Endothelial cell of umbilical vein (primary cell): ENCODE measurements at regions not wholly inside any gene's neighbourhood (a gene's known extent, or its start where the extent isn't known, plus 50 kb on each side); places are given as distances from the start of the nearest gene placed in this dataset.

Experiments used
- BruUV-seq: library from RNA; stranded (reverse); fragments of 400-500 nt; replicated peaks from 2 replicates; lab custom pipeline; 2021; lab: Mats Ljungman, UMichigan
- CTCF ChIA-PET: fragments of 300-600, 350-600 bp; sonication (Branson Sonifier 250); formaldehyde crosslinking; loops from one replicate; lab custom pipeline; 2021; ENCODE audit warnings: antibody characterized with exemption, inconsistent platforms; lab: Charles Lee
- POLR2A ChIA-PET: fragments of 300-600, 350-600 bp; sonication (Branson Sonifier 250); formaldehyde crosslinking; loops from one replicate; lab custom pipeline; 2021; ENCODE audit warnings: antibody characterized with exemption, inconsistent platforms; lab: Charles Lee
- DNase-seq: peaks from one replicate; pipeline ENCODE4 v3.0.0-alpha.2; 2011; ENCODE audit warnings: low read depth, low spot score
- FAIRE-seq: peaks from 2 replicates; lab custom pipeline; 2011; peaks lifted over from hg19 to GRCh38; lab: Jason Lieb, UNC
- H2AFZ ChIP-seq: 2 replicates; pipeline ENCODE4 v1.6.0; 2012; ENCODE audit warnings: low read depth, low read length, control low read depth, inconsistent platforms
- H3K27ac ChIP-seq: 2 replicates; pipeline ENCODE4 v1.5.1; 2011; ENCODE audit warnings: low read depth, mild to moderate bottlenecking, control low read depth, low read length, moderate library complexity; ENCODE audit not compliant: insufficient read depth
- H3K27me3 ChIP-seq, 2 experiments: 2 replicates each; pipeline versions ENCODE4 v1.6.0 to v1.6.1; 2011; ENCODE audit warnings: low read length in 2 of 2, mixed read lengths in 1 of 2; ENCODE audit not compliant: control insufficient read depth in 2 of 2, insufficient read depth in 2 of 2
- H3K36me3 ChIP-seq, 2 experiments: 2 replicates in 1 of 2; 3 replicates in 1 of 2; pipeline ENCODE4 v1.5.1; 2011; ENCODE audit warnings: low read length in 2 of 2, mild to moderate bottlenecking in 1 of 2, moderate library complexity in 1 of 2; ENCODE audit not compliant: control insufficient read depth in 2 of 2, insufficient read depth in 2 of 2; ENCODE audit errors: extremely low read depth in 1 of 2
- H3K4me1 ChIP-seq: 3 replicates; pipeline ENCODE4 v1.5.1; 2011; ENCODE audit warnings: mild to moderate bottlenecking, low read length; ENCODE audit not compliant: control insufficient read depth, insufficient read depth; ENCODE audit errors: extremely low read depth
- H3K4me2 ChIP-seq: 2 replicates; pipeline ENCODE4 v1.6.1; 2011; ENCODE audit warnings: low read length, control low read depth, mixed read lengths; ENCODE audit not compliant: insufficient read depth
- H3K4me3 ChIP-seq, 3 experiments: fragments of 200-600 bp in 1 of 3; sonication (generic), shearing (Covaris generic) in 1 of 3; replicated peaks in 1 of 3; 2 replicates each; pipeline ENCODE4 v1.5.1; 2011 to 2016; ENCODE audit warnings: control low read depth in 3 of 3, low read length in 3 of 3, mild to moderate bottlenecking in 2 of 3, inconsistent platforms in 1 of 3, low read depth in 1 of 3, moderate library complexity in 1 of 3; ENCODE audit not compliant: insufficient read depth in 1 of 3
- H3K79me2 ChIP-seq: 2 replicates; pipeline ENCODE4 v1.6.0; 2012; ENCODE audit warnings: low read length, inconsistent platforms; ENCODE audit not compliant: control insufficient read depth, insufficient read depth
- H3K9ac ChIP-seq: replicated peaks from 2 replicates; pipeline ENCODE3; 2011; ENCODE audit warnings: low read length, control low read depth; ENCODE audit not compliant: insufficient read depth; ENCODE audit errors: extremely low read depth
- H3K9me1 ChIP-seq: replicated peaks from 3 replicates; pipeline ENCODE4 v1.6.0; 2011; ENCODE audit warnings: mild to moderate bottlenecking, low read length; ENCODE audit not compliant: control insufficient read depth, insufficient read depth; ENCODE audit errors: extremely low read depth
- H3K9me3 ChIP-seq: replicated peaks from 2 replicates; pipeline ENCODE4 v1.5.1; 2012; ENCODE audit warnings: low read length, inconsistent platforms; ENCODE audit not compliant: control insufficient read depth, insufficient read depth
- H4K20me1 ChIP-seq: replicated peaks from 2 replicates; pipeline ENCODE3; 2011; ENCODE audit warnings: mild to moderate bottlenecking, low read length; ENCODE audit not compliant: control insufficient read depth, insufficient read depth; ENCODE audit errors: extremely low read depth
- EZH2 ChIP-seq: IDR thresholded peaks from 2 replicates; pipeline ENCODE4 v1.6.1; 2012; ENCODE audit warnings: borderline replicate concordance, low read depth, mild to moderate bottlenecking, moderate library complexity, low read length, inconsistent platforms; ENCODE audit not compliant: severe bottlenecking
- FOS ChIP-seq: IDR thresholded peaks from 2 replicates; pipeline ENCODE4 v1.6.1; 2011; ENCODE audit warnings: mild to moderate bottlenecking, low read length, moderate library complexity, borderline replicate concordance; ENCODE audit not compliant: insufficient read depth
- GATA2 ChIP-seq: IDR thresholded peaks from 2 replicates; pipeline ENCODE4 v1.7.0; 2011; ENCODE audit warnings: low read depth, mild to moderate bottlenecking, moderate library complexity, mixed read lengths, low read length; ENCODE audit not compliant: insufficient read length, insufficient read depth
- JUN ChIP-seq: IDR thresholded peaks from 2 replicates; pipeline ENCODE4 v1.6.1; 2011; ENCODE audit warnings: borderline replicate concordance, low read depth; ENCODE audit not compliant: insufficient read length, insufficient read depth
- MYC ChIP-seq: IDR thresholded peaks from one replicate; pipeline ENCODE4 v1.6.1; 2011; ENCODE audit warnings: mild to moderate bottlenecking, low read depth, low read length
- POLR2A ChIP-seq: IDR thresholded peaks from 2 replicates; pipeline ENCODE4 v1.6.1; 2012; ENCODE audit warnings: low read depth, mild to moderate bottlenecking, control low read depth, low read length
- POLR2AphosphoS5 ChIP-seq: IDR thresholded peaks from 2 replicates; pipeline ENCODE4 v1.6.1; 2012; ENCODE audit warnings: low read depth, mild to moderate bottlenecking, control low read depth, low read length, moderate library complexity; ENCODE audit not compliant: insufficient read depth
- dilution Hi-C: fragments of 300-500 bp; cut with MboI; formaldehyde crosslinking; loops from one replicate; pipeline ENCODE4 v1.15.0; 2019; ENCODE audit warnings: low sequenced_read_pairs; ENCODE audit not compliant: extremely low pct_ligation_motif_present
- intact Hi-C: fragments of 100-400 bp; cut with micrococcal nuclease; formaldehyde crosslinking; loops from one replicate; pipeline ENCODE4 v1.10.0; 2022
- TF ChIP-seq, protein P1 (sequence below), 2 donors: IDR thresholded peaks; 1 replicate in 1 of 2; 2 replicates in 1 of 2; pipeline ENCODE4 v1.5.1; 2011; ENCODE audit warnings: low read length in 2 of 2, mild to moderate bottlenecking in 2 of 2, moderate library complexity in 2 of 2, control low read depth in 1 of 2, inconsistent platforms in 1 of 2, low read depth in 1 of 2; ENCODE audit not compliant: insufficient read depth in 1 of 2; ENCODE audit errors: extremely low read depth in 1 of 2
- TF ChIP-seq, protein P2 (sequence below): IDR thresholded peaks from 2 replicates; pipeline ENCODE4 v1.6.1; 2011; ENCODE audit not compliant: insufficient read depth, insufficient read length

DNA sequence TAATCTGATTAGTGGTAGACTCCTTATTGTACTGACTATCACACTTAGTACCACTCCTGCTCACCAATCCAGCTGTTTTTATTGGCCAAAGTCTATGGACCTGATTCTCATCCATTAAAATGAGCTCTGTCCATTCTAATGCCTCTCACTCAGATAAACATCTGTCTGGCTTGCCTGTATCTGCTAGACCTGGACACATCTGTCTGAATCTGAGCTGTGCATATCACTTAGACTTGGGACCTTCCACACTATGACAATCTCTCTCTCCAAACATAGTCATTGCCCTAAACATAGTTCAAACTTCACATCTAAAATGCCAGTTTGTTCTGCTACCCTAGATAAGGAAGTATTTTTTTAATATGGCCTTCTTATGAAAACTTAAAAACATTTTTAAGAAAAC is 92.6 kb downstream of the CENPW start:
- DNase-seq (no peak), FAIRE-seq (no peak)
- Histone ChIP-seq H3K4me1 (no peaks in the 10 kb centered on the region), H3K27me3 (no peaks in the 10 kb centered on the region), H3K27ac (no peak overlapping the region), H3K36me3 (no peaks in the 10 kb centered on the region), H3K9me1 (peaks cover 3% of the 10 kb centered on the region), H3K9ac (no peak overlapping the region), H2AFZ (no peak overlapping the region), H3K9me3 (no peaks in the 10 kb centered on the region), H3K4me3 (no peak overlapping the region), H4K20me1 (no peaks in the 10 kb centered on the region), H3K4me2 (no peak overlapping the region), H3K79me2 (no peaks in the 10 kb centered on the region)
- POLR2A ChIA-PET = no interaction called here
- dilution Hi-C loops (no loop called here), intact Hi-C loops (no loop called here)
- CTCF ChIA-PET = no interaction called here
- TF ChIP-seq EZH2 (no peak), JUN (no peak), POLR2A (no peak), POLR2AphosphoS5 (no peak), FOS (no peak), GATA2 (no peak), MYC (no peak)
- TF ChIP-seq, protein P1, sequence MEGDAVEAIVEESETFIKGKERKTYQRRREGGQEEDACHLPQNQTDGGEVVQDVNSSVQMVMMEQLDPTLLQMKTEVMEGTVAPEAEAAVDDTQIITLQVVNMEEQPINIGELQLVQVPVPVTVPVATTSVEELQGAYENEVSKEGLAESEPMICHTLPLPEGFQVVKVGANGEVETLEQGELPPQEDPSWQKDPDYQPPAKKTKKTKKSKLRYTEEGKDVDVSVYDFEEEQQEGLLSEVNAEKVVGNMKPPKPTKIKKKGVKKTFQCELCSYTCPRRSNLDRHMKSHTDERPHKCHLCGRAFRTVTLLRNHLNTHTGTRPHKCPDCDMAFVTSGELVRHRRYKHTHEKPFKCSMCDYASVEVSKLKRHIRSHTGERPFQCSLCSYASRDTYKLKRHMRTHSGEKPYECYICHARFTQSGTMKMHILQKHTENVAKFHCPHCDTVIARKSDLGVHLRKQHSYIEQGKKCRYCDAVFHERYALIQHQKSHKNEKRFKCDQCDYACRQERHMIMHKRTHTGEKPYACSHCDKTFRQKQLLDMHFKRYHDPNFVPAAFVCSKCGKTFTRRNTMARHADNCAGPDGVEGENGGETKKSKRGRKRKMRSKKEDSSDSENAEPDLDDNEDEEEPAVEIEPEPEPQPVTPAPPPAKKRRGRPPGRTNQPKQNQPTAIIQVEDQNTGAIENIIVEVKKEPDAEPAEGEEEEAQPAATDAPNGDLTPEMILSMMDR (IDR thresholded peaks at IDR 0.05; ENCODE audit: extremely low read depth in 1 of 2, insufficient read depth in 1 of 2, low read depth in 1 of 2, low read length in 2 of 2) = no peak
- TF ChIP-seq, protein P2, sequence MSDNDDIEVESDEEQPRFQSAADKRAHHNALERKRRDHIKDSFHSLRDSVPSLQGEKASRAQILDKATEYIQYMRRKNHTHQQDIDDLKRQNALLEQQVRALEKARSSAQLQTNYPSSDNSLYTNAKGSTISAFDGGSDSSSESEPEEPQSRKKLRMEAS = no peak
- BruUV-seq = no TSS peak
